ENCODE measurements at regions not wholly inside any gene's neighbourhood (a gene's known extent, or its start where the extent isn't known, plus 50 kb on each side); places are given as distances from the start of the nearest gene placed in this dataset.

- no peak for DNase-seq
Measured at GRCh38 chr2:65549631-65550030, 117.2 kb upstream of the SPRED2 start.

- DNase-seq, result no peak
Measured at GRCh38 chr2:65549257-65549627, 116.8 kb upstream of the SPRED2 start.

- no peak for DNase-seq
Measured at GRCh38 chr2:65548576-65549256, 116.3 kb upstream of the SPRED2 start.

GRCh38 chr2:65548064-65548463, 115.7 kb upstream of the SPRED2 start:
- no peak for DNase-seq

GRCh38 chr2:65545837-65546805, 113.7 kb upstream of the SPRED2 start:
- DNase-seq, result no peak

GRCh38 chr2:65541773-65542172, 109.4 kb upstream of the SPRED2 start:
- no peak for DNase-seq

GRCh38 chr2:65539633-65540032, 107.2 kb upstream of the SPRED2 start:
- DNase-seq, result no peak

- DNase-seq, result no peak
Measured at GRCh38 chr2:65537651-65538385, 105.4 kb upstream of the SPRED2 start.

- no peak for DNase-seq
Measured at GRCh38 chr2:65536596-65536995, 104.2 kb upstream of the SPRED2 start.

GRCh38 chr2:65532937-65533336, 100.5 kb upstream of the SPRED2 start:
- no peak for DNase-seq

- no peak for DNase-seq
Measured at GRCh38 chr2:65532326-65532725, 99.9 kb upstream of the SPRED2 start.

GRCh38 chr2:65530547-65531320, 98.3 kb upstream of the SPRED2 start:
- no peak for DNase-seq

GRCh38 chr2:65529419-65529818, 97.0 kb upstream of the SPRED2 start:
- no peak for DNase-seq

- DNase-seq, result no peak
Measured at GRCh38 chr2:65528241-65528574, 95.8 kb upstream of the SPRED2 start.

- DNase-seq, result no peak
Measured at GRCh38 chr2:65527451-65528240, 95.2 kb upstream of the SPRED2 start.

GRCh38 chr2:65525616-65526231, 93.3 kb upstream of the SPRED2 start:
- no peak for DNase-seq

GRCh38 chr2:65522922-65523321, 90.5 kb upstream of the SPRED2 start:
- DNase-seq, result no peak

- DNase-seq, result no peak
Measured at GRCh38 chr2:65518751-65519150, 86.4 kb upstream of the SPRED2 start.

- no peak for DNase-seq
Measured at GRCh38 chr2:65514555-65515195, 82.3 kb upstream of the SPRED2 start.

- no peak for DNase-seq
Measured at GRCh38 chr2:65512783-65513182, 80.4 kb upstream of the SPRED2 start.

- no peak for DNase-seq
Measured at GRCh38 chr2:65511306-65511705, 78.9 kb upstream of the SPRED2 start.
